DND-41 (cell line): ENCODE measurements at regions not wholly inside any gene's neighbourhood (a gene's known extent, or its start where the extent isn't known, plus 50 kb on each side); places are given as distances from the start of the nearest gene placed in this dataset.

Experiments
- EZH2 ChIP-seq: IDR thresholded peaks from 3 replicates; pipeline ENCODE4 v1.6.1; 2012; ENCODE audit warnings: borderline replicate concordance, low read depth, mild to moderate bottlenecking, moderate library complexity, low read length, inconsistent platforms; ENCODE audit not compliant: severe bottlenecking
- TF ChIP-seq, protein P1 (sequence below): IDR thresholded peaks from 2 replicates; pipeline ENCODE4 v1.5.1; 2012; ENCODE audit warnings: borderline replicate concordance, low read length, moderate library complexity, mild to moderate bottlenecking; ENCODE audit not compliant: poor library complexity, severe bottlenecking; ENCODE audit errors: extremely low read depth

- TF ChIP-seq, protein P1, sequence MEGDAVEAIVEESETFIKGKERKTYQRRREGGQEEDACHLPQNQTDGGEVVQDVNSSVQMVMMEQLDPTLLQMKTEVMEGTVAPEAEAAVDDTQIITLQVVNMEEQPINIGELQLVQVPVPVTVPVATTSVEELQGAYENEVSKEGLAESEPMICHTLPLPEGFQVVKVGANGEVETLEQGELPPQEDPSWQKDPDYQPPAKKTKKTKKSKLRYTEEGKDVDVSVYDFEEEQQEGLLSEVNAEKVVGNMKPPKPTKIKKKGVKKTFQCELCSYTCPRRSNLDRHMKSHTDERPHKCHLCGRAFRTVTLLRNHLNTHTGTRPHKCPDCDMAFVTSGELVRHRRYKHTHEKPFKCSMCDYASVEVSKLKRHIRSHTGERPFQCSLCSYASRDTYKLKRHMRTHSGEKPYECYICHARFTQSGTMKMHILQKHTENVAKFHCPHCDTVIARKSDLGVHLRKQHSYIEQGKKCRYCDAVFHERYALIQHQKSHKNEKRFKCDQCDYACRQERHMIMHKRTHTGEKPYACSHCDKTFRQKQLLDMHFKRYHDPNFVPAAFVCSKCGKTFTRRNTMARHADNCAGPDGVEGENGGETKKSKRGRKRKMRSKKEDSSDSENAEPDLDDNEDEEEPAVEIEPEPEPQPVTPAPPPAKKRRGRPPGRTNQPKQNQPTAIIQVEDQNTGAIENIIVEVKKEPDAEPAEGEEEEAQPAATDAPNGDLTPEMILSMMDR = no peak
- TF ChIP-seq EZH2 = no peak
Observed at GRCh38 chr4:187478292-187479140, 517.1 kb upstream of the ZFP42 start.
